SK-N-SH (cell line): ENCODE measurements at regions not wholly inside any gene's neighbourhood (a gene's known extent, or its start where the extent isn't known, plus 50 kb on each side); places are given as distances from the start of the nearest gene placed in this dataset.

ENCODE experiments used
- CTCF ChIA-PET: fragments of 300-600, 350-600 bp; formaldehyde crosslinking; extraction: SDS; loops from one replicate; lab custom pipeline; 2021; lab: Yijun Ruan, JAX
- POLR2A ChIA-PET: fragments of 350-600 bp; sonication (Branson Sonifier 250); formaldehyde crosslinking; extraction: SDS; loops from one replicate; lab custom pipeline; 2020; ENCODE audit warnings: antibody characterized with exemption, inconsistent platforms; lab: Yijun Ruan, JAX
- DNase-seq: peaks from one replicate; pipeline ENCODE4 v3.0.0; 2012
- H2AFZ ChIP-seq: fragments of 200-600 bp; sonication (generic); 2 replicates; pipeline ENCODE4 v1.8.1; 2016; ENCODE audit warnings: antibody characterized with exemption, mild to moderate bottlenecking, low read depth
- H3F3A ChIP-seq: fragments of 200-600 bp; sonication (generic); replicated peaks from 2 replicates; pipeline ENCODE3; 2016; ENCODE audit warnings: antibody characterized with exemption, mild to moderate bottlenecking; ENCODE audit not compliant: insufficient read depth
- H3K27ac ChIP-seq, 2 experiments: fragments of 200-500 bp in 1 of 2; fragments of 200-600 bp in 1 of 2; sonication (Bioruptor generic) in 1 of 2; sonication (generic), shearing (Covaris generic) in 1 of 2; 2 replicates each; pipeline versions ENCODE4 v1.5.1 to v1.6.1; 2014 to 2016; ENCODE audit warnings: low read depth in 2 of 2, inconsistent platforms in 1 of 2, low read length in 1 of 2, mild to moderate bottlenecking in 1 of 2, mixed read lengths in 1 of 2
- H3K27me3 ChIP-seq: fragments of 200-600 bp; sonication (generic), shearing (Covaris generic); 2 replicates; pipeline ENCODE4 v1.6.1; 2016; ENCODE audit warnings: mixed run types; ENCODE audit not compliant: insufficient read depth
- H3K36me3 ChIP-seq, 2 experiments: fragments of 200-500 bp in 1 of 2; fragments of 200-600 bp in 1 of 2; sonication (Bioruptor generic) in 1 of 2; sonication (generic) in 1 of 2; replicated peaks in 1 of 2; 2 replicates each; pipeline versions ENCODE3 to v1.5.1; 2014 to 2016; ENCODE audit warnings: low read length in 1 of 2, mild to moderate bottlenecking in 1 of 2; ENCODE audit not compliant: insufficient read depth in 2 of 2, control insufficient read depth in 1 of 2
- H3K4me1 ChIP-seq, 2 experiments: fragments of 200-500 bp in 1 of 2; fragments of 200-600 bp in 1 of 2; sonication (Bioruptor generic) in 1 of 2; sonication (generic), shearing (Covaris generic) in 1 of 2; 2 replicates each; pipeline versions ENCODE4 v1.5.1 to v1.6.1; 2014 to 2016; ENCODE audit warnings: low read depth in 1 of 2, low read length in 1 of 2, mixed run types in 1 of 2; ENCODE audit not compliant: insufficient read depth in 2 of 2, control insufficient read depth in 1 of 2
- H3K4me2 ChIP-seq: fragments of 200-600 bp; sonication (generic), shearing (Covaris generic); 2 replicates; pipeline ENCODE4 v1.6.1; 2017; ENCODE audit warnings: mixed run types
- H3K4me3 ChIP-seq, 2 experiments: fragments of 200-500 bp in 1 of 2; fragments of 200-600 bp in 1 of 2; sonication (Bioruptor generic) in 1 of 2; sonication (generic), shearing (Covaris generic) in 1 of 2; 2 replicates each; pipeline versions ENCODE4 v1.5.1 to v1.8.1; 2014 to 2016; ENCODE audit warnings: low read depth in 2 of 2, inconsistent platforms in 1 of 2, low read length in 1 of 2, mild to moderate bottlenecking in 1 of 2, mixed read lengths in 1 of 2, moderate library complexity in 1 of 2
- H3K79me2 ChIP-seq: fragments of 200-600 bp; sonication (generic); 2 replicates; pipeline ENCODE4 v1.8.1; 2017; ENCODE audit warnings: mild to moderate bottlenecking; ENCODE audit not compliant: insufficient read depth
- H3K9ac ChIP-seq: fragments of 200-600 bp; sonication (generic); 2 replicates; pipeline ENCODE4 v1.6.1; 2017; ENCODE audit warnings: mixed run types
- H3K9me2 ChIP-seq: fragments of 200-600 bp; sonication (generic); 2 replicates; pipeline ENCODE4 v1.6.1; 2017; ENCODE audit warnings: mixed run types
- H3K9me3 ChIP-seq: fragments of 200-600 bp; sonication (generic); 2 replicates; pipeline ENCODE4 v1.6.1; 2017; ENCODE audit warnings: mixed run types, mild to moderate bottlenecking, moderate library complexity
- H4K20me1 ChIP-seq: fragments of 200-600 bp; sonication (generic); 2 replicates; pipeline ENCODE4 v1.6.1; 2017; ENCODE audit warnings: mild to moderate bottlenecking, mixed run types; ENCODE audit not compliant: insufficient read depth
- CHD2 ChIP-seq: fragments of 150-350 bp; IDR thresholded peaks from 2 replicates; pipeline ENCODE4 v1.6.1; 2018; ENCODE audit warnings: low read length; ENCODE audit not compliant: partially characterized antibody
- ELF1 ChIP-seq: IDR thresholded peaks from 2 replicates; pipeline ENCODE4 v1.4.0; 2012
- EP300 ChIP-seq, 2 experiments: IDR thresholded peaks; 2 replicates each; pipeline versions ENCODE4 v1.4.0 to v1.6.1; 2012; ENCODE audit warnings: borderline replicate concordance in 1 of 2, low read depth in 1 of 2, low read length in 1 of 2
- FOSL2 ChIP-seq: IDR thresholded peaks from 2 replicates; pipeline ENCODE4 v1.4.0; 2012; ENCODE audit warnings: low read depth, mild to moderate bottlenecking, moderate library complexity, borderline replicate concordance
- FOXJ3 ChIP-seq: sonication (generic); formaldehyde crosslinking; IDR thresholded peaks from 2 replicates; pipeline ENCODE4 v1.5.1; 2020; ENCODE audit warnings: mild to moderate bottlenecking, missing genetic modification reagents
- FOXM1 ChIP-seq: IDR thresholded peaks from 2 replicates; pipeline ENCODE4 v1.4.0; 2012; ENCODE audit warnings: low read depth, mild to moderate bottlenecking
- GATA2 ChIP-seq: sonication (generic); formaldehyde crosslinking; IDR thresholded peaks from 2 replicates; pipeline ENCODE4 v1.5.0; 2020; ENCODE audit warnings: mild to moderate bottlenecking, missing genetic modification reagents
- JUND ChIP-seq: IDR thresholded peaks from 2 replicates; pipeline ENCODE4 v1.4.0; 2012
- MXI1 ChIP-seq: IDR thresholded peaks from 2 replicates; pipeline ENCODE4 v1.6.1; 2012; ENCODE audit warnings: mild to moderate bottlenecking, low read depth, low read length, improper control_type of control experiment
- NFIC ChIP-seq: IDR thresholded peaks from 2 replicates; pipeline ENCODE4 v1.4.0; 2012; ENCODE audit warnings: borderline replicate concordance
- RAD21 ChIP-seq: IDR thresholded peaks from 2 replicates; pipeline ENCODE4 v1.6.1; 2012; ENCODE audit warnings: mild to moderate bottlenecking, low read length
- RCOR1 ChIP-seq: fragments of 150-350 bp; IDR thresholded peaks from 2 replicates; pipeline ENCODE4 v1.6.1; 2017; ENCODE audit warnings: antibody characterized with exemption, low read length
- RFX5 ChIP-seq: IDR thresholded peaks from 2 replicates; pipeline ENCODE4 v1.6.1; 2012; ENCODE audit warnings: mild to moderate bottlenecking, improper control_type of control experiment, low read length
- RXRA ChIP-seq: IDR thresholded peaks from 2 replicates; pipeline ENCODE4 v1.4.0; 2012; ENCODE audit warnings: low read depth, mild to moderate bottlenecking, borderline replicate concordance
- SIN3A ChIP-seq: IDR thresholded peaks from 2 replicates; pipeline ENCODE4 v1.6.1; 2012; ENCODE audit warnings: low read depth, mild to moderate bottlenecking, low read length, moderate library complexity, borderline replicate concordance
- TCF12 ChIP-seq: IDR thresholded peaks from 2 replicates; pipeline ENCODE4 v1.4.0; 2012
- TEAD4 ChIP-seq: IDR thresholded peaks from 2 replicates; pipeline ENCODE4 v1.4.0; 2012; ENCODE audit warnings: mild to moderate bottlenecking, borderline replicate concordance; ENCODE audit not compliant: insufficient read depth
- YY1 ChIP-seq: IDR thresholded peaks from 2 replicates; pipeline ENCODE4 v1.4.0; 2012; ENCODE audit warnings: low read depth, mild to moderate bottlenecking
- WGBS: methylation state at CpG from one replicate; pipeline ENCODE4 v1.1.6; 2017; ENCODE audit warnings: low lambda C conversion rate; 5-methylcytosine and 5-hydroxymethylcytosine counted together
- TF ChIP-seq, protein P1 (sequence below): fragments of 150-350 bp; IDR thresholded peaks from 2 replicates; pipeline ENCODE4 v1.6.1; 2016; ENCODE audit warnings: mild to moderate bottlenecking, low read depth, low read length
- TF ChIP-seq, protein P2 (sequence below): IDR thresholded peaks from 2 replicates; pipeline ENCODE4 v1.4.0; 2012; ENCODE audit warnings: low read depth
- TF ChIP-seq, protein P3 (sequence below): IDR thresholded peaks from 2 replicates; pipeline ENCODE4 v1.6.1; 2012; ENCODE audit warnings: mild to moderate bottlenecking, low read depth, low read length, moderate library complexity

DNA sequence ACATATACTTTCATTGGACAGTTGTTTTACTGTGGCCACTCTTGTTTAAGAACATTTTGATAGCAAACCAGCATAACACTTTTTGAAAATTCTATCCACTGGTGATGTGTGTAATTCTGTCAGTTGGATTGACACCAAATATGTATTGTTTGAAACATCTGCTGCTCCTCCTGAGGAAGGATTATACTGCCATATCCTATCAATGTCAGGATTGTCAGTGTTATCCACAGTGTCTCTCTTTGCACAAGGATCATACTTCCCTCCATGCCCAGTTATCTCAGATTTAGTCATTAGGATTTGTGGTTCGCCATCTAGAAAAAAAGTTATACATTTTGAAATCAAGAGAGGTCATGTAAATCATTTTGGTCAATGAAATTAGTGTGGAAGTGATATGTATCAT, 1859.6 kb downstream of the C4orf33 start:
- POLR2A ChIA-PET = no interaction called here
- Histone ChIP-seq H3F3A (no peaks in the 10 kb centered on the region), H3K9ac (no peak overlapping the region), H3K9me2 (no peaks in the 10 kb centered on the region), H3K4me1 (no peaks in the 10 kb centered on the region), H3K4me3 (no peak overlapping the region), H3K79me2 (no peaks in the 10 kb centered on the region), H3K27ac (no peak overlapping the region), H4K20me1 (no peaks in the 10 kb centered on the region), H3K9me3 (no peaks in the 10 kb centered on the region), H2AFZ (no peak overlapping the region), H3K27me3 (no peaks in the 10 kb centered on the region), H3K4me2 (no peak overlapping the region), H3K36me3 (no peaks in the 10 kb centered on the region)
- CTCF ChIA-PET = no interaction called here
- no peak for DNase-seq
- TF ChIP-seq EP300 (IDR thresholded peaks at IDR 0.05; ENCODE audit: borderline replicate concordance in 1 of 2, low read depth in 1 of 2, low read length in 1 of 2) (no peak), RFX5 (no peak), SIN3A (no peak), FOSL2 (no peak), CHD2 (no peak), RAD21 (no peak), NFIC (no peak), GATA2 (no peak), ELF1 (no peak), FOXJ3 (CRISPR knock-in tag) (no peak), YY1 (no peak), FOXM1 (no peak), MXI1 (no peak)
- TF ChIP-seq, protein P1, sequence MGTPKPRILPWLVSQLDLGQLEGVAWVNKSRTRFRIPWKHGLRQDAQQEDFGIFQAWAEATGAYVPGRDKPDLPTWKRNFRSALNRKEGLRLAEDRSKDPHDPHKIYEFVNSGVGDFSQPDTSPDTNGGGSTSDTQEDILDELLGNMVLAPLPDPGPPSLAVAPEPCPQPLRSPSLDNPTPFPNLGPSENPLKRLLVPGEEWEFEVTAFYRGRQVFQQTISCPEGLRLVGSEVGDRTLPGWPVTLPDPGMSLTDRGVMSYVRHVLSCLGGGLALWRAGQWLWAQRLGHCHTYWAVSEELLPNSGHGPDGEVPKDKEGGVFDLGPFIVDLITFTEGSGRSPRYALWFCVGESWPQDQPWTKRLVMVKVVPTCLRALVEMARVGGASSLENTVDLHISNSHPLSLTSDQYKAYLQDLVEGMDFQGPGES = no peak
- TF ChIP-seq, protein P2, sequence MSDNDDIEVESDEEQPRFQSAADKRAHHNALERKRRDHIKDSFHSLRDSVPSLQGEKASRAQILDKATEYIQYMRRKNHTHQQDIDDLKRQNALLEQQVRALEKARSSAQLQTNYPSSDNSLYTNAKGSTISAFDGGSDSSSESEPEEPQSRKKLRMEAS = no peak
- WGBS = 4% methylated on average over 1 of the region's 1 CpG

DNA sequence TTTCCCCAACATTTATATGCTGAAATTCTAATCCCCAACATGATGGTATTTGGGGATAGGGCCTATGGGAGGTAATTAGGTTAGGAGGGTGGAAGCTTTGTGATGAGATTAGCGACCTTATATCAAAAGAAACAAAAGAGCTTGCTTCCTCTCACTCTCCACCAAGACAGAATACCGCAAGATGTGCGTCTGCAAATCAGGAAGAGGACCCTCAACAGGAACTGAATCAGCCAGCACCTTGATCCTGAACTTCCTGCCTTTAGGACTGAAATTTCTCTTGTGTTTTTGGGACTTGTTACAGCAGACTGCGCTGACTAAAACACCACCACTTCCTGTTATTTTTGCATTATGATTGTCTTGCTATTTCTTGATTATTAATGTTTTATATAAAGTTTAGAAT, 1889.4 kb downstream of the C4orf33 start:
- Histone ChIP-seq H4K20me1 (no peaks in the 10 kb centered on the region), H3K9ac (no peak overlapping the region), H3K79me2 (no peaks in the 10 kb centered on the region), H3F3A (no peaks in the 10 kb centered on the region), H3K4me1 (no peaks in the 10 kb centered on the region; a peak in 1 of 4 replicates), H3K4me3 (no peak overlapping the region), H3K9me3 (no peaks in the 10 kb centered on the region; the same call in 1 of the 2 replicates), H3K4me2 (no peak overlapping the region), H2AFZ (peak overlapping the region; percentile 83; the same call in 1 of the 2 replicates), H3K36me3 (no peaks in the 10 kb centered on the region)
- CTCF ChIA-PET = no interaction called here
- DNase-seq = no peak
- 6% methylated on average over 4 of the region's 4 CpGs for WGBS
- TF ChIP-seq, protein P1 = no peak
- TF ChIP-seq RXRA (no peak), GATA2 (no peak), EP300 (IDR thresholded peaks at IDR 0.05; ENCODE audit: borderline replicate concordance in 1 of 2, low read depth in 1 of 2, low read length in 1 of 2) (no peak), TCF12 (no peak), JUND (no peak), TEAD4 (no peak), MXI1 (no peak), RCOR1 (no peak)
- TF ChIP-seq, protein P3, sequence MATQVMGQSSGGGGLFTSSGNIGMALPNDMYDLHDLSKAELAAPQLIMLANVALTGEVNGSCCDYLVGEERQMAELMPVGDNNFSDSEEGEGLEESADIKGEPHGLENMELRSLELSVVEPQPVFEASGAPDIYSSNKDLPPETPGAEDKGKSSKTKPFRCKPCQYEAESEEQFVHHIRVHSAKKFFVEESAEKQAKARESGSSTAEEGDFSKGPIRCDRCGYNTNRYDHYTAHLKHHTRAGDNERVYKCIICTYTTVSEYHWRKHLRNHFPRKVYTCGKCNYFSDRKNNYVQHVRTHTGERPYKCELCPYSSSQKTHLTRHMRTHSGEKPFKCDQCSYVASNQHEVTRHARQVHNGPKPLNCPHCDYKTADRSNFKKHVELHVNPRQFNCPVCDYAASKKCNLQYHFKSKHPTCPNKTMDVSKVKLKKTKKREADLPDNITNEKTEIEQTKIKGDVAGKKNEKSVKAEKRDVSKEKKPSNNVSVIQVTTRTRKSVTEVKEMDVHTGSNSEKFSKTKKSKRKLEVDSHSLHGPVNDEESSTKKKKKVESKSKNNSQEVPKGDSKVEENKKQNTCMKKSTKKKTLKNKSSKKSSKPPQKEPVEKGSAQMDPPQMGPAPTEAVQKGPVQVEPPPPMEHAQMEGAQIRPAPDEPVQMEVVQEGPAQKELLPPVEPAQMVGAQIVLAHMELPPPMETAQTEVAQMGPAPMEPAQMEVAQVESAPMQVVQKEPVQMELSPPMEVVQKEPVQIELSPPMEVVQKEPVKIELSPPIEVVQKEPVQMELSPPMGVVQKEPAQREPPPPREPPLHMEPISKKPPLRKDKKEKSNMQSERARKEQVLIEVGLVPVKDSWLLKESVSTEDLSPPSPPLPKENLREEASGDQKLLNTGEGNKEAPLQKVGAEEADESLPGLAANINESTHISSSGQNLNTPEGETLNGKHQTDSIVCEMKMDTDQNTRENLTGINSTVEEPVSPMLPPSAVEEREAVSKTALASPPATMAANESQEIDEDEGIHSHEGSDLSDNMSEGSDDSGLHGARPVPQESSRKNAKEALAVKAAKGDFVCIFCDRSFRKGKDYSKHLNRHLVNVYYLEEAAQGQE = no peak
- TF ChIP-seq, all 33 proteins: peak for 0
- Histone ChIP-seq H3K27me3 (no peaks in the 10 kb centered on the region), H3K27ac (no peak overlapping the region), H3K9me2 (no peaks in the 10 kb centered on the region)
- POLR2A ChIA-PET = no interaction called here
